Esophagus squamous epithelium (tissue), 5 donors: ENCODE measurements at regions not wholly inside any gene's neighbourhood (a gene's known extent, or its start where the extent isn't known, plus 50 kb on each side); places are given as distances from the start of the nearest gene placed in this dataset.

Experiments
- DNase-seq: peaks from one replicate; lab custom pipeline; 2025; lab: John Stamatoyannopoulos, UW
- H3K27ac ChIP-seq, 4 donors: fragments of 200-600 bp; sonication (generic); one replicate each; pipeline ENCODE4 v1.5.1; 2016 to 2019; ENCODE audit warnings: mild to moderate bottlenecking in 1 of 4
- H3K27me3 ChIP-seq, 4 donors: fragments of 200-600 bp; sonication (generic); 1 replicate in 3 of 4; 2 replicates in 1 of 4; pipeline versions ENCODE4 v1.5.1 to v1.6.0; 2017 to 2021; ENCODE audit warnings: antibody characterized with exemption in 1 of 4
- H3K36me3 ChIP-seq, 3 donors: fragments of 200-600 bp; sonication (generic); one replicate each; pipeline ENCODE4 v1.5.1; 2016 to 2019
- H3K4me1 ChIP-seq, 3 donors: fragments of 200-600 bp; sonication (generic); one replicate each; pipeline ENCODE4 v1.5.1; 2017 to 2019
- H3K4me3 ChIP-seq, 4 donors: fragments of 200-600 bp; sonication (generic); 1 replicate in 3 of 4; 2 replicates in 1 of 4; pipeline ENCODE4 v1.5.1; 2016 to 2019; ENCODE audit warnings: mild to moderate bottlenecking in 2 of 4, moderate library complexity in 1 of 4
- H3K9me3 ChIP-seq, 3 donors: fragments of 200-600 bp; sonication (generic); one replicate each; pipeline ENCODE4 v1.5.1; 2016 to 2019
- CTCF ChIP-seq, 6 experiments: fragments of 450-650 bp in 4 of 6; fragments of 200-600 bp in 2 of 6; sonication (generic) in 2 of 6; IDR thresholded peaks; one replicate each; pipeline ENCODE4 v1.5.1; 2016 to 2019; ENCODE audit warnings: antibody characterized with exemption in 6 of 6, mild to moderate bottlenecking in 4 of 6, moderate library complexity in 4 of 6
- POLR2A ChIP-seq, 4 donors: fragments of 450-650 bp; IDR thresholded peaks; one replicate each; pipeline ENCODE4 v1.6.1; 2017; ENCODE audit warnings: antibody characterized with exemption in 4 of 4, mild to moderate bottlenecking in 4 of 4, moderate library complexity in 3 of 4
- WGBS, 2 donors: methylation state at CpG; one replicate each; pipeline ENCODE4 v1.1.5; 2018; 5-methylcytosine and 5-hydroxymethylcytosine counted together
- intact Hi-C: fragments of 100-400 bp; cut with DNase I; formaldehyde crosslinking; loops from one replicate; pipeline ENCODE4 v1.15.0; 2022
- donor health status: DM: yes; HTN: yes; CAD: no.

GRCh38 chr12:114945351-114945750, 261.4 kb upstream of the TBX3 start:
- WGBS, 2 donors = 69 to 88% methylated on average over 2 of the region's 2 CpGs
- TF ChIP-seq CTCF (IDR thresholded peaks at IDR 0.05) = no peak
- TF ChIP-seq POLR2A (IDR thresholded peaks at IDR 0.05) = no peak
- DNase-seq = no peak
- H3K27me3 ChIP-seq = no peaks in the 10 kb centered on the region
- no peak overlapping the region for H3K4me3 ChIP-seq
- no peak overlapping the region for H3K27ac ChIP-seq
- peaks cover 0 to under 1% (median 0%) of the 10 kb centered on the region in 3 donors for H3K9me3 ChIP-seq
- H3K36me3 ChIP-seq = no peaks in the 10 kb centered on the region
- intact Hi-C loops = no loop called here
- peaks cover 0 to 20% (median 0%) of the 10 kb centered on the region in 3 donors for H3K4me1 ChIP-seq

- intact Hi-C loops = no loop called here
- H3K27me3 ChIP-seq = no peaks in the 10 kb centered on the region
- H3K4me3 ChIP-seq = no peak overlapping the region
- no peak overlapping the region for H3K27ac ChIP-seq
- no peak for TF ChIP-seq POLR2A (IDR thresholded peaks at IDR 0.05)
- no peak for TF ChIP-seq CTCF (IDR thresholded peaks at IDR 0.05)
- DNase-seq = no peak
- peaks cover 3 to 7% (median 5%) of the 10 kb centered on the region in 3 donors for H3K9me3 ChIP-seq
- H3K36me3 ChIP-seq = no peaks in the 10 kb centered on the region
- 79% methylated on average over 4 of the region's 4 CpGs for WGBS, 2 donors
- H3K4me1 ChIP-seq = peaks cover 0 to 17% (median 0%) of the 10 kb centered on the region in 3 donors
These were observed 260.8 kb upstream of the TBX3 start for GRCh38 chr12:114944736-114945135.

GRCh38 chr12:114943601-114944000, 259.6 kb upstream of the TBX3 start:
- intact Hi-C loops = no loop called here
- peaks cover 0 to 7% (median 0%) of the 10 kb centered on the region in 3 donors for H3K4me1 ChIP-seq
- TF ChIP-seq POLR2A (IDR thresholded peaks at IDR 0.05) (no peak), CTCF (IDR thresholded peaks at IDR 0.05) (no peak)
- no peak for DNase-seq
- 60 to 100% methylated on average over 1 of the region's 1 CpG for WGBS, 2 donors
- H3K9me3 ChIP-seq = peaks cover 3 to 8% (median 6%) of the 10 kb centered on the region in 3 donors
- H3K4me3 ChIP-seq = no peak overlapping the region
- no peaks in the 10 kb centered on the region for H3K36me3 ChIP-seq
- no peaks in the 10 kb centered on the region for H3K27me3 ChIP-seq
- H3K27ac ChIP-seq = no peak overlapping the region

- WGBS, 2 donors = 79 to 81% methylated on average over 10 to 14 of the region's 18 CpGs
- no peaks in the 10 kb centered on the region for H3K4me1 ChIP-seq
- DNase-seq = no peak
- H3K27me3 ChIP-seq = no peaks in the 10 kb centered on the region
- H3K9me3 ChIP-seq = peaks cover 3 to 8% (median 6%) of the 10 kb centered on the region in 3 donors
- TF ChIP-seq POLR2A (IDR thresholded peaks at IDR 0.05) = no peak
- no peak for TF ChIP-seq CTCF (IDR thresholded peaks at IDR 0.05)
- H3K4me3 ChIP-seq = no peak overlapping the region
- H3K27ac ChIP-seq = no peak overlapping the region
- intact Hi-C loops = no loop called here
- H3K36me3 ChIP-seq = no peaks in the 10 kb centered on the region
These were observed 254.7 kb upstream of the TBX3 start for GRCh38 chr12:114938487-114939210.

- Histone ChIP-seq H3K4me1 (no peaks in the 10 kb centered on the region), H3K9me3 (peaks cover 3 to 12% (median 6%) of the 10 kb centered on the region in 3 donors), H3K36me3 (no peaks in the 10 kb centered on the region), H3K4me3 (no peak overlapping the region), H3K27me3 (no peaks in the 10 kb centered on the region), H3K27ac (no peak overlapping the region)
- 47 to 51% methylated on average over 10 to 11 of the region's 11 CpGs for WGBS, 2 donors
- TF ChIP-seq CTCF (IDR thresholded peaks at IDR 0.05) (no peak), POLR2A (IDR thresholded peaks at IDR 0.05) (no peak)
- no peak for DNase-seq
- intact Hi-C loops = no loop called here
These were observed 252.4 kb upstream of the TBX3 start for GRCh38 chr12:114936148-114937079.
